HG03432 (cell line): ENCODE measurements at regions not wholly inside any gene's neighbourhood (a gene's known extent, or its start where the extent isn't known, plus 50 kb on each side); places are given as distances from the start of the nearest gene placed in this dataset.

Experiments used
- ATAC-seq: cut with Tn5 transposase; IDR thresholded peaks from one replicate; pipeline ENCODE4 v1.9.1; 2021; ENCODE audit warnings: mild to moderate bottlenecking, moderate library complexity; ENCODE audit not compliant: unreplicated experiment

GRCh38 chr18:72942766-72943165, 75.0 kb upstream of the NETO1 start:
- ATAC-seq: no peak

- no peak for ATAC-seq
Measured at GRCh38 chr18:72940986-72941385, 73.2 kb upstream of the NETO1 start.

- no peak for ATAC-seq
Measured at GRCh38 chr18:72940509-72940908, 72.7 kb upstream of the NETO1 start.

GRCh38 chr18:72935744-72936143, 68.0 kb upstream of the NETO1 start:
- no peak for ATAC-seq

GRCh38 chr18:72922895-72923294, 55.1 kb upstream of the NETO1 start:
- no peak for ATAC-seq
